Neural cell (in vitro differentiated cells): ENCODE measurements at regions not wholly inside any gene's neighbourhood (a gene's known extent, or its start where the extent isn't known, plus 50 kb on each side); places are given as distances from the start of the nearest gene placed in this dataset.

Source experiments
- H2AFZ ChIP-seq: fragments of 200-600, 300-800 bp; sonication (generic), shearing (Covaris generic); 2 replicates; pipeline ENCODE4 v1.6.0; 2014; ENCODE audit warnings: low read depth, mild to moderate bottlenecking, antibody characterized with exemption, low read length, moderate library complexity
- H3F3A ChIP-seq: fragments of 200-600 bp; shearing (Covaris generic); 2 replicates; pipeline ENCODE4 v1.6.1; 2016; ENCODE audit warnings: mild to moderate bottlenecking, moderate library complexity, mixed read lengths, antibody characterized with exemption, low read length; ENCODE audit not compliant: insufficient read depth, poor library complexity, severe bottlenecking
- H3K27ac ChIP-seq: fragments of 200-600, 300-800 bp; sonication (generic), shearing (Covaris generic); 2 replicates; pipeline ENCODE4 v1.5.1; 2014; ENCODE audit warnings: mild to moderate bottlenecking, low read length, moderate library complexity
- H3K27me3 ChIP-seq: fragments of 300-800, 200-600 bp; sonication (generic), shearing (Covaris generic); 2 replicates; pipeline ENCODE4 v1.6.0; 2014; ENCODE audit warnings: mild to moderate bottlenecking, low read depth, low read length, moderate library complexity; ENCODE audit not compliant: insufficient read depth
- H3K36me3 ChIP-seq: fragments of 300-800, 200-600 bp; sonication (generic), shearing (Covaris generic); 2 replicates; pipeline ENCODE4 v1.5.1; 2014; ENCODE audit warnings: mild to moderate bottlenecking, antibody characterized with exemption, low read length, moderate library complexity; ENCODE audit not compliant: insufficient read depth
- H3K4me2 ChIP-seq: fragments of 300-800, 200-600 bp; sonication (generic), shearing (Covaris generic); 2 replicates; pipeline ENCODE4 v1.6.0; 2014; ENCODE audit warnings: mild to moderate bottlenecking, low read length
- H3K4me3 ChIP-seq: fragments of 300-800, 200-600 bp; sonication (generic), shearing (Covaris generic); 2 replicates; pipeline ENCODE4 v1.5.1; 2014; ENCODE audit warnings: mild to moderate bottlenecking, low read length, moderate library complexity
- H3K79me2 ChIP-seq: fragments of 200-600 bp; shearing (Covaris generic); replicated peaks from 2 replicates; pipeline ENCODE4 v1.6.0; 2014; ENCODE audit warnings: mild to moderate bottlenecking, low read length, moderate library complexity; ENCODE audit not compliant: insufficient read depth
- H3K9ac ChIP-seq: fragments of 300-800, 200-600 bp; sonication (generic), shearing (Covaris generic); 2 replicates; pipeline ENCODE4 v1.6.1; 2016; ENCODE audit warnings: mild to moderate bottlenecking, low read length, mixed read lengths
- H3K9me2 ChIP-seq: fragments of 200-600 bp; shearing (Covaris generic); 2 replicates; pipeline ENCODE4 v1.6.1; 2016; ENCODE audit warnings: mild to moderate bottlenecking, low read length, mixed read lengths; ENCODE audit not compliant: insufficient read depth
- H3K9me3 ChIP-seq: fragments of 200-600, 300-800 bp; sonication (generic), shearing (Covaris generic); 2 replicates; pipeline ENCODE4 v1.6.1; 2016; ENCODE audit warnings: mild to moderate bottlenecking, mixed run types, low read length, moderate library complexity, mixed read lengths
- H4K20me1 ChIP-seq: fragments of 200-600 bp; shearing (Covaris generic); 2 replicates; pipeline ENCODE4 v1.6.1; 2016; ENCODE audit warnings: mild to moderate bottlenecking, mixed run types; ENCODE audit not compliant: insufficient read depth
- CTCF ChIP-seq: fragments of 450-650 bp; IDR thresholded peaks from 2 replicates; pipeline ENCODE4 v1.5.1; 2014; ENCODE audit warnings: antibody characterized with exemption, mild to moderate bottlenecking, moderate library complexity; ENCODE audit not compliant: poor library complexity, severe bottlenecking
- EP300 ChIP-seq: fragments of 450-650 bp; conservative IDR thresholded peaks from 2 replicates; pipeline ENCODE4 v1.6.1; 2014; ENCODE audit warnings: antibody characterized with exemption, mild to moderate bottlenecking, moderate library complexity; ENCODE audit not compliant: poor library complexity, severe bottlenecking
- EZH2 ChIP-seq: fragments of 200-600, 300-800 bp; shearing (Covaris generic), sonication (generic); IDR thresholded peaks from 2 replicates; pipeline ENCODE4 v1.6.1; 2014; ENCODE audit warnings: antibody characterized with exemption, low read length, borderline replicate concordance, mild to moderate bottlenecking; ENCODE audit not compliant: insufficient read depth, poor library complexity, severe bottlenecking
- MXI1 ChIP-seq: fragments of 450-650 bp; conservative IDR thresholded peaks from 2 replicates; pipeline ENCODE4 v1.6.1; 2014; ENCODE audit warnings: antibody characterized with exemption, mild to moderate bottlenecking; ENCODE audit not compliant: poor library complexity, severe bottlenecking
- POLR2AphosphoS5 ChIP-seq: IDR thresholded peaks from 2 replicates; pipeline ENCODE4 v1.6.1; 2012
- RAD21 ChIP-seq: fragments of 450-650 bp; conservative IDR thresholded peaks from 2 replicates; pipeline ENCODE4 v1.6.1; 2014; ENCODE audit warnings: antibody characterized with exemption, mild to moderate bottlenecking, moderate library complexity
- REST ChIP-seq: IDR thresholded peaks from 2 replicates; pipeline ENCODE4 v1.6.1; 2012; ENCODE audit warnings: borderline replicate concordance
- SMC3 ChIP-seq: fragments of 450-650 bp; conservative IDR thresholded peaks from 2 replicates; pipeline ENCODE4 v1.6.1; 2014; ENCODE audit warnings: antibody characterized with exemption, mild to moderate bottlenecking, moderate library complexity; ENCODE audit not compliant: poor library complexity
- TAF1 ChIP-seq: IDR thresholded peaks from 2 replicates; pipeline ENCODE4 v1.6.1; 2012; ENCODE audit warnings: low read depth

GRCh38 chr20:40503119-40503518 is 185.9 kb downstream of the MAFB start:
- Histone ChIP-seq H3F3A (no peaks in the 10 kb centered on the region), H3K27me3 (no peaks in the 10 kb centered on the region), H3K27ac (no peak overlapping the region), H3K4me3 (no peak overlapping the region), H3K9ac (no peak overlapping the region), H4K20me1 (no peaks in the 10 kb centered on the region), H3K9me3 (no peaks in the 10 kb centered on the region), H3K9me2 (no peaks in the 10 kb centered on the region), H3K36me3 (no peaks in the 10 kb centered on the region), H3K4me2 (no peak overlapping the region), H3K79me2 (no peaks in the 10 kb centered on the region), H2AFZ (peak overlapping the region; percentile 10)
- TF ChIP-seq MXI1 = no peak
- TF ChIP-seq RAD21 = no peak
- no peak for TF ChIP-seq POLR2AphosphoS5
- TF ChIP-seq EZH2 = no peak
- no peak for TF ChIP-seq REST
- no peak for TF ChIP-seq SMC3
- TF ChIP-seq CTCF = no peak

GRCh38 chr20:40502576-40502975 is 186.5 kb downstream of the MAFB start:
- peak overlapping the region; percentile 10 for H2AFZ ChIP-seq
- H4K20me1 ChIP-seq = no peaks in the 10 kb centered on the region
- H3K4me2 ChIP-seq = no peak overlapping the region
- no peaks in the 10 kb centered on the region for H3K36me3 ChIP-seq
- no peaks in the 10 kb centered on the region for H3K9me3 ChIP-seq
- peak overlapping the region; percentile 19 for H3K9ac ChIP-seq
- H3F3A ChIP-seq = no peaks in the 10 kb centered on the region
- TF ChIP-seq MXI1 (no peak), POLR2AphosphoS5 (peak; percentile 11), EZH2 (no peak)
- no peaks in the 10 kb centered on the region for H3K79me2 ChIP-seq
- no peaks in the 10 kb centered on the region for H3K9me2 ChIP-seq
- H3K27ac ChIP-seq = no peak overlapping the region
- peak overlapping the region; percentile 28 for H3K4me3 ChIP-seq
- H3K27me3 ChIP-seq = no peaks in the 10 kb centered on the region

- H3K4me3 ChIP-seq = no peak overlapping the region
- no peaks in the 10 kb centered on the region for H3K9me3 ChIP-seq
- H3K36me3 ChIP-seq = no peaks in the 10 kb centered on the region
- no peaks in the 10 kb centered on the region for H3K9me2 ChIP-seq
- H2AFZ ChIP-seq = no peak overlapping the region
- H3K79me2 ChIP-seq = no peaks in the 10 kb centered on the region
- H3K27ac ChIP-seq = no peak overlapping the region
- no peak overlapping the region for H3K9ac ChIP-seq
- H3K4me2 ChIP-seq = no peak overlapping the region
- no peaks in the 10 kb centered on the region for H4K20me1 ChIP-seq
- H3K27me3 ChIP-seq = no peaks in the 10 kb centered on the region
- TF ChIP-seq CTCF = no peak
- TF ChIP-seq TAF1 = no peak
- no peak for TF ChIP-seq POLR2AphosphoS5
- no peak for TF ChIP-seq SMC3
- TF ChIP-seq RAD21 = no peak
- no peak for TF ChIP-seq REST
- no peak for TF ChIP-seq EP300
- TF ChIP-seq MXI1 = no peak
- no peak for TF ChIP-seq EZH2
- H3F3A ChIP-seq = no peaks in the 10 kb centered on the region
Measured at GRCh38 chr20:40499391-40499790, 189.6 kb downstream of the MAFB start.
